ENCODE measurements at regions not wholly inside any gene's neighbourhood (a gene's known extent, or its start where the extent isn't known, plus 50 kb on each side); places are given as distances from the start of the nearest gene placed in this dataset.
A peak's percentile ranks its signal among the peaks of the same experiment; 100 is the strongest.

DNA sequence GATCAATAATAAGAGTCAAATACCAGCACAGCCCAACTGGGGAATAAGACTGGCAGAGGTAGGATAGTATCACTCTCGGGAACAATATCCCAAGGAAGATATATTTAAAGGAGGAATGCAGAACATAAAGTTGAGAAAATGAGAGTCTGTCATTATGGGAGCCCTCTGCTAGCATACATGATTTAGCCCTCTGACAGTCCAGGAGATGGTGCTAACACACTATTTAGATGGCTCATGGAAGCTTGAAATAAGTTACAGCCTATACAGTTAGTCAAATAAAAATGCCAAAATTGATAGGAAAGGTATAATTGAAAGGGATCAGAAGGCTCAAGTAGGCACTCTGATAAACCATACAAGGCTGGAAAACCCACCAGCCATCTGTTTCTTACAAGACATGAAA is 201.0 kb upstream of the NEIL3 start:
- peak; percentile 43 for DNase-seq (ENCODE audit: low spot score)

DNA sequence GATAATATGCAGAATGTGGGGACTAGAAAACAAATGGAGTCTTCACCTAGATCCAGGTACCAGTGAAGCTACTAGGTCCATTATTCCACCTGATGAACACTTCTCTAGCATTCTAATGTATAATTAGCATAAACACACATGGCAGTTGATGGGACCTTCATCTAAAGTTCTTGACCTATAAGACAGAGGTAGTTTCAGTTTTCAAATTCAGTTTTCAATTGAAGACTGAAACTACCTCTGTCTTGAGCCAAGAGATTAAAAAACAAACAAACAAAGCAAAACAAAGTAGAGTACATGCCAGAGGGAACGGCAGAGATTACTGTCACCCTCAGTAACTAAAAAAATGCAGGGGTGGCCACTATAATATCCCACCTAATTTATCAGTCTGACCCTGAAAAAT is 199.9 kb upstream of the NEIL3 start:
- no peak for DNase-seq (ENCODE audit: low spot score)

DNA sequence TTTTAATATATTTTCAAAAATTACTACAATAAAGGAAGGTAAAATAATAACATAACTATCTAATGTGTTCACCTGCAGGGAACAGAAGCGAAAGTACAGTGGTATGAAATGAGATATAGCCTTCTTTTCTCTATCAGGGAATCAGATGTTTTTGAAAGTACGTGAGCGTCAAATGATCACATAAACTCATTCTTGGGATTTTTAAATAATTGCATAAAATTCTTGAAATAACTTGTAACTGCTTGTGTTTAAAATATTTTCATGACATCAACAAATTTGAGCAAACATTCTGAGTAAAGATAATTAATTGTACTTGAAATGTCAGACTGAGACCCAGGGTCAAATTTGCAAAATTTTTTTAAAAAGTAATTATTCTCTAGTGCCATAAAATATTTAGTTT is 193.5 kb upstream of the NEIL3 start:
- no peak for DNase-seq (ENCODE audit: low spot score)

DNA sequence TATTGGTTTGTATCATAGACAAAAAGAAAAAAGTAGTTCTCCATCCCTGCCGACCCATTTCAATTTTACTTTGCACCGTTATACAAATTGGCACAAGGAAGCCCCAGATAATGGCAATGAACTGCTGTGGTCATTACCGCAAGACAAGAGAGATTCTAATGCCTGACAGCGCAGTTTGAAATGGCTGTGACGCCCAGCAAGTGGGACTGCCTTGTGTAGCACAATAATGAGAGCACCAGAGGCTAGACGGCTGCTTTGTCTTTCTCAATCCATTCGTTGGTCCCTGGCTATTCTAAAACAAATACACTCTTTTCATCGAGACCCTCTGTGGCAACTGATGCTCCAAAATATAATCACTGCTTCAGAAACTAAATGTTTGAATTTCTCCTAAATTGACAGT is 192.4 kb upstream of the NEIL3 start:
- DNase-seq (ENCODE audit: low spot score): no peak

DNA sequence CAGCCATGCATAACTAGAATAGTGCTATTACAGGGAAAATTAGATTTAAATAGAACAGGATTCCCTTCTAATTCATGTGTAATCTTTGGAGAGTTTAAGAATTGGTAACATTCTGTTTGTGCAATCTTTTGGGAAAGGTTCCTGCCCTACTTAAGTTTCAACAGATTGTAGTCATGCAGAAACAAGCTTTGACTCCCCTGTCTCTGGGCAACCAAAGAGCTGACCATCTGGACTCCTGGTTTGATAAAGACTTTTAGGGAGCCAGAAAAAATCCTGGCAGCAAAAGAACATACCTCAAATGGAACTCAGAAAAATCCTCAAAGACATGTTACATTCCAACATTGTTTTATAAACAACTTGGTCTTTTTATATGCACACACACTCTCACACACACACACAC is 191.1 kb upstream of the NEIL3 start:
- peak; percentile 65 for DNase-seq (ENCODE audit: low spot score)

DNA sequence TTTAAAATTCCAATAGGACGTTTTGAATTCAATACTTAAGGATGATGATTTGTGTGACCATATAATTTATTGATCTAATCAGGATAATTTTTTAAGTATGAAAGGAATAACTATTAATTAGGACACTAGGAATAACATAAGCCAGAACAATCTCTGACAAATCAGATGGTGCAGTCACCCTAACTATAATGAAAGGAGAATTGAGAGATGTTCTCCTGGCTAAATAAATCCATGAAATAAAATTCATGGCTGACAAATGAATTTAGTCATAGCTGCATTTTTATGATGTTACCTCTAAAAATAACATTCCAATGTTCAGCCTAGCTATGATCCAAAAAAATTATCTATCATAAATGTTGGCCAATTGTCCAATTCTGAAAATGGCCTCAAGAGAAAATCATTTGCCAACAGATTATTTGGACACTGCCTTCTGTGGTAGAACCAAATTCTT is 190.6 kb upstream of the NEIL3 start:
- peak; percentile 29 for DNase-seq (ENCODE audit: low spot score)

DNA sequence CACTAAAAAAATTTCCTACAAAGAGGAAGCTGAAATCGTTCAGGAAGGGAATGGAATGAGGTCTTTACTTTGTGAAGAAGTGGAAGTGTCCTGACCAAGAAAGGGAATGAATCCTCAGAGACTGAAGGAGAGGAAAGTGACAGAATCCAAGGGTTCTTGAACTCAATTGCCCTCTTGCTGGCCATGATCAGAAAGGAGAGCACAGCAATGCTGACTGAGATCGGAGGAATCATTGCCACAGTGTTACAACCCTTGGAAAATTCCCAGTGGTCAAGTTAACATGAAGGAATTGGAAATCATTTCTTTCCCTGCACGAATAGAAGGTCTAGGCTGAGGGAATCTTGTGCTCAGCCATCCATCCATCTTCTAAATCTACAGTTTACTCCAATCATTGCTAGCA is 190.0 kb upstream of the NEIL3 start:
- peak; percentile 22 for DNase-seq (ENCODE audit: low spot score)

DNA sequence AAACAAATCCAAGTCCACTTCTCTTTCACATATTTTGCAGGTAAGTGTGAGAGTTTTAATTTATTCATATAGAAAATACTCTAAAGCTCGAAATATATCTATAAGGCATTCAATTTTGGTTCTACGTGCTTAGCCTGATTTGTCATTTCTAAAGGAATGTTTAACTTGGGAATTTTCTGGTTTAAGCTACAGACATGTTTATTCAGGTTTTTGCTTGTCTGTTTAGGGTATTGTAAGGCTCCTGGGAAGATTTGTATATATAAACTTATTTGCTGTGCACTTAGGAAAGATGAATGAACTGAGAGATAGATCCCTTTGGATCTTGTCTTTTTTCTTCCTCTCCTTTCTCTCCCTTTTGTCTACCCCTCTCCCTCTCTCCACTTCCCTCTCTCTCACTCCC is 185.9 kb upstream of the NEIL3 start:
- DNase-seq (ENCODE audit: low spot score): no peak

DNA sequence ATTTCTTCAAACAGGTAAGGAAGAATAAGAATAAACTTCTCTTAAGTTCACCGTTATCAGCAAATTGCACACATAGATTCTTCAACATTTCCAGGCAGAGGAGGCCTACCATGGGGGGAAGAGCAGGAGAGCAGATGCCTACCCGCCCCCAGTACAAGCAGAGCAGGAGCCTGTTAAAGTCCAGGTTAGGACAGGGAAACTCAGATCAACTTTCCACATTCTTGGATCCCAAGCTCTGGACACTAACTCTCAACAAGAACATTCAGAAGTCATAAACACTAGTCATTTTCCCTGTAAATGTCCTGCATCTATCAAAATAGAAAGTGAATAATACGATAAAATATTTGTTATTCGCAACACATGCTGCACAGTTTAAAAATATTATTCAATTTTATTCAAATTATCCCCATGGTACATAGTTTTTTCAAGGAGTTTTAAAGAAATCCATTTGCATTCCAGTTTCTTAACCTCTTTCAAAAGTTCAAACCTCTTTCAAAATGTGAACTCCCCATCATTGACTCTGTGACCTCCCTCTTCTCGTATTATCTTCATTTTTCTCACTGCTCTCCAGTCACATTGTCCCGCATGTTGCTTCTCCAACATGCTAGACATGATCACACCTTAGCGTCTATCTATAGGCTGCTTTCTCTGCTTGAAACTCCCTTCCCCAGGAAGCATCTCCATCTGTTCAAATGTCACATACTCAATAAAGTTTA is 185.2 kb upstream of the NEIL3 start:
- DNase-seq (ENCODE audit: low spot score): no peak

DNA sequence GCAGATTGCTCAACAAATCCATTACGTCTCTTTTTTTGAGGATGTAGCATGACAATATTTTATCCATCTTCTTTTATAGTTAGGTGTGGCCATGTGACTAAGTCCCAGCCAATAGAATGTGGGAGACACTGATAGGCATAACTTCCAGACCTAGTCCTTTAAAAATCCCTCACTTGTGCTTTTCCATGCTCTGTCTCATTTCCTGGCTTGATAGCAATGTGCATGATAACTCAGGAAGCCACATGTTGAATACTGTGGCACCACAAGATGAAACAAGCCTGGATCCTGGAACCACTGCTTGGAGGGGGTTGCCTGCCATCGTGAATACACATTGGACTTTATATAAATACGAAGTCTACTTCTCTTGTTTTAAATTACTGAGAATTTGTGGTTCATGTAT is 184.0 kb upstream of the NEIL3 start:
- no peak for DNase-seq (ENCODE audit: low spot score)

DNA sequence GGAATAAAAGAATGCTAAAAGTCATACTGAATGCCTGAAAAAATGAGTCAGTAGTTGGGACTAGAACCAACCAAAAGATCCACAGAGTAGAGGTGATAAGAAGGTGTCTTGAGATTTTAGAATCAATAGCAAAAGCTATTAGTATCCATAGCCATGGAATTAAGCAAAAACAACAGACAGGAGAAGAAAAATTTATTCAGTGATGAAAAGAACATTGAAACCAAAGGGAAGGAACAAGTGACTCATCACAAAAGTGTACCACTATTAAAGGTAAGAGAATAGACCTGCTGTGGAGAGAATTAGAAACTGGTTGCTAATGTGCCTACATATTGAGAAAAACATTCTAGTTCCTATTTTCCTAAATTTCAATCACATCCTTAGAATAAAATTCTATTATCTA is 182.0 kb upstream of the NEIL3 start:
- DNase-seq (ENCODE audit: low spot score): no peak

DNA sequence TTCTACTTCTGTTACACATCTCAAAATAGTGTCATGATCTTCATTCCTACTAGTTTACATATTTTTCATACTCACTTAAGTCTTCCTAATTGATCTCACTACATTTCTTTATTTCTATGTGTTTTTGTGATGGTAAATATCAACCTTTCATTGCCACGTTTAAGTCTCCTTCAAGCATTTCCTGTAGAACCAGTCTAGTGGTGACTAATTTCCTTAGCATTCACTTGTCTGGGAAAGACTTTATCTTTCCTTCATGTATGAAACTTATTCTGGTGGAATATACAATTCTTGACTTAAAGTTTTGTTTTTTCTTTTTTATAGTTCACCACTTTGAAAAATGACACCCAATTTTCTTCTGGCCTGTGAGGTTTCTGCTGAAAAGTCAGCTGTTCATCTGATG is 181.4 kb upstream of the NEIL3 start:
- no peak for DNase-seq (ENCODE audit: low spot score)

DNA sequence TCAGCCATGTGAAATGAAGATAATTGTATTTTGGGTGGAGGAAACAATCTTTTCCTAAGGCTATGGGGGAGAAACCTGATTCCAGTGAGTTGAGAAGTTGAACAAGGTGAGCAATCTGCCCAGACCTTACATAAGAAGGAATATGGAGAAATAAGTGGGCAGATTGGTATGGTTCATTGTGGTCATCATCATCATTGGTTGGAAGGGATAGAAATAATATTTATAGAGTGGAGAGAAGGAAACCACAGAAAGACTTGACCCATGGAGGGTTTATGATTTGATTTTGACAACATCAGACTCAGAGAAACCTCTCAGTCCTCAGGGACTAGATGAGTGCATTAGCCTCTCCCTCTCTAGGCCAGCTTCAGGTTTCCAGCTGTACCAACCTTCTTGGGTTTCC is 177.9 kb upstream of the NEIL3 start:
- DNase-seq (ENCODE audit: low spot score): no peak

DNA sequence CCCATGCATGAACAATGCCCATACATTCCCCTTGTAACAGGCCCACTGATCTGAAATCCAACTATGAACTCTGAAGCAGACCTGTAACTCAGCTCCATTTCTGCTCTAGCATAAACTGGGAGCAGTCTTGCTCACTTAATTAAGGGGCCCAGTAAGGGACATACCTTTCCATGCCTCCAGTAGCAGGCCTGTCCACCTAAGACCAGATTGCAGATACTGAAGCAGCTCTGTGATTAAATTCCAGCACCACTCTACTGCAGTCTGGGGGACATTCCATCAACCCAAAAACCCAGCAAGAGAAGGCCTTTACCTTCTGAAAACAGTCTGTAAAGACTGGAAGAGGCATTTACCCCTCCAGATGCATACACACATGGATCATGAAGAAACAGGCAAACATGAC is 162.0 kb upstream of the NEIL3 start:
- no peak for DNase-seq (ENCODE audit: low spot score)

DNA sequence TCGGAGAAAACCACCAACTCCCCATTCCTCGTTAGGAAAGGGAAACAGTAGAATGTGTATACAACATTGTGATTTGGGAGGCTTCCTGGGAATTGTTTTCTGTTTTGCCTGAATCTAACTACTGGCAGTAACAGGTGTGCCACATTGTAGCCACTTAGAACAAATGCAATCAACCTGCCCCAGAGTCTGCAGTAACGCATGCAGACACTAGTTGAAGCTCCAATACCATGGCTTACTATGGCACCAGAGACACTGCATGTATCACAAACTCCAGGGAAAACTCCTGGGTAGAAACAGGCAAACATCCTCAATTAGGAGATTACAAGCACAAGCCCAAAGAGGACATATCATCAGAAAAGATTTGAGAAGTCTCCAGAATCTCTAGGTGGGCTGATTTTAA is 154.2 kb upstream of the NEIL3 start:
- no peak for DNase-seq (ENCODE audit: low spot score)

DNA sequence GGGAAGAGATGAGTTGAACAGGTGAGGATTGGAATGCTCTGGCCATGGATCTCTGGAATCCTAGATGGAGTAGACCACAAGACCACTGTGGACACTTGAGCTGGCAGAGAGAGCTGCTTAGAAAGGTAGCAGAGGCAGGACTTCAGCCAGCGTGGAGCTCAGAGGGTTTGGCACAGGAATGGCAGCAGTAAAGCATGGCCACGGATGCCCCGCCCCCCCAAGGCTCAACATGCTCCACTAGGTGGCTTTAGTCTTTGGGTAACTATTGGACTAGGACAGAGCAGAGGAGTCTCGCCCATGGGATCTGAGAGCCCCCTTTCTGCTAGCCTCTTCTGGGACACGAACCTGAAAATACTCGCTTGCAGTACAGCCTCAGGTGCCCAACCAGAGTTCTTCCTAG is 150.1 kb upstream of the NEIL3 start:
- DNase-seq (ENCODE audit: low spot score): no peak

DNA sequence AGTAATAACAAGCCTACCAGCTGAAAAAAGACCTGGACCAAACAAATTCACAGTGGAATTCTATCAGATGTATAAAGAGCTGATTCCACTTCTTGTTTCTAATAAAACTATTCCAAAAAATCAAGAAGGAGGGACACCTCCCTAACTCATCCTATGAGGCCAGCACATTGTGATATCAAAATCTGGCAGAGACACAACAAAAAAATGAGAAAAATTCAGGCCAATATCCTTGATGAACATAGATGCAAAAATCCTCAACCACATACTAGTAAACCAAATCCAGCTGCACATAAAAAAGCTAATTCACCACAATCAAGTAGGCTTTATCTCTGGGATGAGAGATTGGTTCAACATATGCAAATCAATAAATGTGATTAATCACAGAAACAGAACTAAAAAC is 147.9 kb upstream of the NEIL3 start:
- no peak for DNase-seq (ENCODE audit: low spot score)

DNA sequence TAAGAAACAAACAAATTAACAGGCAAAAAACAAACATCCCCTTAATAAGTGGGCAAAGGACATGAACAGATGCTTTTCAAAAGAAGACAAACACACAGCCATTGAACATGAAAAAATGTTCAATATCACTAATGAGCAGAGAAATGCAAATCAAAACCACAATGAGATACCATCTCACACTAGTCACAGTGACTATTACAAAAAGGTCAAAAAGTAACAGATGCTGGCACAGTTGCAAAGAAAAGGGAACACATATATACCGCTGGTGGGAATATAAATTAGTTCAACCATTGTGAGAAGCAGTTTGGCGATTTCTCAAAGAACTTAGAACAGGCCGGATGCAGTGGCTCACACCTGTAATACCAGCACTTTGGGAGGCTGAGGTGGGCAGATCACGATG is 146.1 kb upstream of the NEIL3 start:
- DNase-seq (ENCODE audit: low spot score): no peak

DNA sequence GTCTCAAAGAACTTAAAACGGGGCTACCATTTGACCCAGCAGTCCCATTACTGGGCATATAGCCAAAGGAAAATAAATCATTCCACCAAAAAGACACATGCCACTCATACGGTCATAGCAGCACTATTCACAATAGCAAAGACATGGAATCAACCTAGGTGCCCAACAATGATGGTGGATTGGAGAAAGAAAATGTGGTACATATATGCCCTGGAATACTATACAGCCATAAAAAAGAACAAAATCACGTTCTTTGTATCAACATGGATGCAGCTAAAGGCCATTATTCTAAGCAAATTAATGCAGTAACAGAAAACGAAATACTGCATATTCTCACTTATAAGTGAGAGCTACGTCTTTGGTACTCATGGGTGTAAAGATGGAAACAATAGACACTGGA is 138.1 kb upstream of the NEIL3 start:
- DNase-seq (ENCODE audit: low spot score): no peak

DNA sequence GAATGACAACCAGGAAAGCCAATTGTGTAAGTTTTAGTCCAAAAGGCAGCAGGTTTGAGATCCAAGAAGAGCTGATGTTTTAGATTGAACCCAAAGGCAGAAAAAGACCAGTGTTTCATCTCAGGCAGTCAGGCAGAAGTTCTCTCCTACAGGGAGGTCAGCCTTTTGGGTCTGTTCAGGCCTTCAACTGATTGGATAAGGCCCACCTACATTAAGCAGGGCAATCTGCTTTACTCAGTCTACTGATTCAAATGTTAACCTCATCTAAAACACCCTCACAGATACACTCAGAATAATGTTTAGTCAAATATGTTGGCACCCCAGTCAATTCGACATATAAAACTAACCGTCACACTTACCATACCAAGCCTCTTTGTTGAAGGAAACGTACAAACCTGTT is 134.2 kb upstream of the NEIL3 start:
- DNase-seq (ENCODE audit: low spot score): no peak

DNA sequence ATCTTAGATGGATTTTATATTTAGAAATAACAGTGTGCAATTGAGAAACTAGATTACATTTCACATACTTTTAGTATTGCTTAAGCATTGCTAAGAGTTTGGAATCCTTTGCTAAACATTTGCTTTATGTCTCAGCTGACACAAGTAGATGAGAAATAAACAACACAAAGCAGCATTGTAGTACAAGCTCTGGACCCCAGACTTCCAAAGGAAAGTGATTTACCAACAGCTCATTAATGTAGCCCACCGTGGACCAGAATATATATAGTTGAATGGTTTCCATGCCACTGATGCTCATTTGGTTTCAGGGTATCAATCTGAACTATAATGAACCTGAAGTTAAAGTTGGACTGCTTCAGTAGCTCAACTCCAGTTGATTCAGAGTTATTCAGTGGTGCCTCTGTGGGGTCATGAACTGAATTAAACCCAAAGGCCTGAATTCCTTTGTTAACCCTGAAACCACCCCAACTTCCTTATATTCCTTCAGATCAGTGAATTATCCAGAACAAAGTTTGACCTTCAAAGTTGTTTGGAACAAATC is 132.1 kb upstream of the NEIL3 start:
- DNase-seq (ENCODE audit: low spot score): peak; percentile 31

DNA sequence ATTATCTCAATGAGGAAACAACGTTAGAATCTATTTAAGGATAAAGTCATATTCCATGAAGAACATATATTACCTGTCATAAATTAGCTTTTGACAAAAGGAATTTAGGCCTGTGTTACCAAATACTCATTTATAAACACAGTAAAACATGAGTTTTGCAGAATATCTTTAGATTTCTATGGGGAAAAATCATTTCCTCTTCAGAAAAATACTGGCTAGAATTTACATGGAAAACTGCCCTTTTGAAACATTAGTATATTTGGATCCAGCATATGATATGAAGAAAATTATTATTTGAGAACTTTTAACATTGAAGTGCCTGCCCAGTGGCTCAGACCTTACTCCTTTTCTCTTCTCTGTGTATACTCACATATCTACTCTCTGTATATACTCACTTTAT is 131.4 kb upstream of the NEIL3 start:
- no peak for DNase-seq (ENCODE audit: low spot score)

DNA sequence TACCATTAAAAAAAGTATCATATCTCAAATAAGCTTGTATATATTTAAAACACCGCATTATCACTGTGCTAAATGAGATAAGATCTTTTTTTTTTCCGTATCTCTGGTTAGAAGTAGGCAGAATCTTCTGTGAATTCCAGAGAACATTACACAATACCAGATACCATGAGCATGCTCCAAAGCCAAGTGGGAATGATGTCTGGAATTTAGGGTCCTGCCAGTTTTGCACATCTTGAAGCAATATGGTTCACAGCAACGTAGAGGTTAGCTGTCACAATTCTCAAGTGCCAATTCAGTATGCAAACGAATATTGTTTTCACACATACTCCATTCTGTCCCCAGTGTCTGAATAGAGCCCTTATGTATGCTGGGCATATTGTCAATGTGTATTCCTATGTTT is 127.5 kb upstream of the NEIL3 start:
- peak; percentile 71 for DNase-seq (ENCODE audit: low spot score)

DNA sequence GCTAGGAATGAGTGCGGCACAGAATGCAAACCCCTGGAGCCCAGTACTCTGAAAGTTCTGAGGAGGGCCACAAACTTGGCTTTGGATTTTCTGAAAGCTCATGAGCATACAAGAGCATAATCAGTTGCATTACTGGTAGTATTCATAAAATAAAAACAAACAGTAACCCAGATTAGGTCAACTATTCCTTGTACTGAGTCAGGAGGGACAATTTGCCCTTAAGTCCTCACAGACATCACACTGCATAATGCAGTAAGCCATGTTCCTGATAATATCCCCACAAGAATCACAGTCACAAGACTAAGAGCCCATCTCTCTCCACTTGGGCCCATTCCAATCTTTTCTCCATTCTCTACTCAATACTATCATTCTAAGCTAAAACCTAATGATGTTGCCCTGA is 126.9 kb upstream of the NEIL3 start:
- DNase-seq (ENCODE audit: low spot score): no peak

All from GM03348 (cell line).